DND-41 (cell line): ENCODE measurements at regions not wholly inside any gene's neighbourhood (a gene's known extent, or its start where the extent isn't known, plus 50 kb on each side); places are given as distances from the start of the nearest gene placed in this dataset.
A peak's percentile ranks its signal among the peaks of the same experiment; 100 is the strongest.

ENCODE experiments used
- ATAC-seq: fragments of 200-7000 bp; cut with Tn5 transposase; 3 replicates; pipeline ENCODE4 v1.9.1; 2021; ENCODE audit warnings: low read depth; ENCODE audit not compliant: insufficient read depth
- DNase-seq: peaks from one replicate; pipeline ENCODE4 v3.0.0-alpha.2; 2020
- H2AFZ ChIP-seq: 2 replicates; pipeline ENCODE4 v1.6.0; 2012; ENCODE audit warnings: low read depth, low read length
- H3K27ac ChIP-seq: 2 replicates; pipeline ENCODE4 v1.5.1; 2012; ENCODE audit warnings: low read length, inconsistent platforms
- H3K27me3 ChIP-seq: fragments of 200-600 bp; sonication (generic); 2 replicates; pipeline ENCODE4 v1.6.0; 2012; ENCODE audit warnings: low read length, mild to moderate bottlenecking, inconsistent platforms; ENCODE audit not compliant: insufficient read depth, poor library complexity
- H3K36me3 ChIP-seq: 2 replicates; pipeline ENCODE4 v1.5.1; 2012; ENCODE audit warnings: low read length, inconsistent platforms; ENCODE audit not compliant: insufficient read depth
- H3K4me1 ChIP-seq: 2 replicates; pipeline ENCODE4 v1.5.1; 2012; ENCODE audit warnings: mild to moderate bottlenecking, low read length; ENCODE audit not compliant: insufficient read depth
- H3K4me2 ChIP-seq: 2 replicates; pipeline ENCODE4 v1.6.0; 2012; ENCODE audit warnings: mild to moderate bottlenecking, moderate library complexity, low read length, inconsistent platforms; ENCODE audit not compliant: insufficient read depth
- H3K4me3 ChIP-seq, 2 experiments: fragments of 200-600 bp in 1 of 2; shearing (Covaris generic) in 1 of 2; 2 replicates each; pipeline ENCODE4 v1.5.1; 2012 to 2016; ENCODE audit warnings: inconsistent platforms in 2 of 2, low read length in 2 of 2, mild to moderate bottlenecking in 2 of 2, low read depth in 1 of 2, moderate library complexity in 1 of 2
- H3K79me2 ChIP-seq: 2 replicates; pipeline ENCODE4 v1.6.0; 2012; ENCODE audit warnings: low read length, inconsistent platforms; ENCODE audit not compliant: insufficient read depth
- H3K9ac ChIP-seq: 2 replicates; pipeline ENCODE4 v1.6.0; 2012; ENCODE audit warnings: low read depth, mild to moderate bottlenecking, inconsistent platforms, low read length, moderate library complexity
- H3K9me3 ChIP-seq: 2 replicates; pipeline ENCODE4 v1.5.1; 2012; ENCODE audit warnings: low read length, moderate library complexity, mild to moderate bottlenecking, inconsistent platforms; ENCODE audit not compliant: insufficient read depth, severe bottlenecking
- H4K20me1 ChIP-seq: 2 replicates; pipeline ENCODE4 v1.6.0; 2012; ENCODE audit warnings: low read length; ENCODE audit not compliant: insufficient read depth
- CTCF ChIP-seq: IDR thresholded peaks from 2 replicates; pipeline ENCODE4 v1.5.1; 2012; ENCODE audit warnings: borderline replicate concordance, low read length, moderate library complexity, mild to moderate bottlenecking; ENCODE audit not compliant: poor library complexity, severe bottlenecking; ENCODE audit errors: extremely low read depth
- EZH2 ChIP-seq: IDR thresholded peaks from 3 replicates; pipeline ENCODE4 v1.6.1; 2012; ENCODE audit warnings: borderline replicate concordance, low read depth, mild to moderate bottlenecking, moderate library complexity, low read length, inconsistent platforms; ENCODE audit not compliant: severe bottlenecking

DNA sequence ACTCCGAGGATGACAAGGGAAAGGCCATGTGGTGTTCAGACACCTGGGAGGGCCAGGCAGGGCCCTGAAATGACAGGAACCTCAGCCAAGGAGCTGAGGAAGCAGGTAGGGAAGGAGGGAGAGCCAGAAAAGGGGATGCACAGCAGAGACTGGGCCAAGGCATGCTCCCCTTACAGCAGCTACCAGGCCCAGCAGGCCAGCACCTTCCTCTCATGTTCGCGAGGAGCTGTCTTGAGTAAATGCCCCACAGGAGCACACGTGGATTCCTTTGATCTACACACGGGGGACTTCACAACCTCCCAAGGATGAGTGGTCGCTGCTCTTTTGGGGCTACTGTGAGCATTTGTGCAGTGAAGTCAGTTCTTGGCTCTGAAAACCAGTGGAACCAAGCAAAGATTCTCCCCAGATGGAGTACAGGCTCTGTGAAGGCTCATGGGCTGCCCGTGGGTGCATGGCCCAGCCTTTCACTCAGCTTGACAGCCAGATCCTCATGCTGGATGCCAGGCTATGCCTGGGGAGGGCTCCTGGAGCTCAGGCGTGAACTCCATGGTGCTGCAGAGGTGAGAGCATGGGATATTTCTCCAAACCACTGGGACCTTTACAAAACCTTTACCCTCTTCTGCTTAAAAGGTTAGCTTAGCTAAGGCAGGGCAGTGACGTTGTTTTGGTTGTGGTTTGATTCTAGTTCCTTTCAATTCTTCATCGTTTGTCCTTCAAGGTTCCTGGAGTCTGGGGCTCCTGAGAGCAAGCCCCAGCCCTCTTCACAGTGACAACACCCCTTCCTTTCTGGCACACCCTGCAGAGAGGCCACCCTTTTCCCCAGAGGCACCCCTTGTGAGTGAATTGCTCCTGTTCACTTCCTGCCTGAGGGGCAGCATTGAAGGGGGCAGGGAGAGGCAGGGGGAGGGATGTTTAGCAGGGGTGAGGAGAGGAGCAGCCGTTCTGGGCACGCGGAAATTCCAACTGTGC lies 74.2 kb upstream of the ZPBP start:
- DNase-seq (peak; percentile 81), ATAC-seq (peak; percentile 97)
- Histone ChIP-seq H3K9me3 (no peaks in the 10 kb centered on the region), H3K4me1 (peaks cover 33% of the 10 kb centered on the region), H4K20me1 (no peaks in the 10 kb centered on the region), H3K27ac (peak overlapping the region; percentile 83), H3K79me2 (no peaks in the 10 kb centered on the region), H3K4me2 (peak overlapping the region; percentile 37), H3K9ac (peak overlapping the region; percentile 34), H3K27me3 (no peaks in the 10 kb centered on the region), H3K36me3 (no peaks in the 10 kb centered on the region), H3K4me3 (peak overlapping the region in 1 of 2 experiments; percentile 10; a peak in 1 of 4 replicates), H2AFZ (peak overlapping the region; percentile 70)
- TF ChIP-seq EZH2 (no peak), CTCF (no peak)

GRCh38 chr7:50164559-50165170 lies 71.6 kb upstream of the ZPBP start:
- Histone ChIP-seq H3K27me3 (no peaks in the 10 kb centered on the region), H3K36me3 (no peaks in the 10 kb centered on the region), H3K27ac (peak overlapping the region; percentile 8), H3K79me2 (no peaks in the 10 kb centered on the region), H3K4me1 (peaks cover 33% of the 10 kb centered on the region), H3K4me2 (no peak overlapping the region), H3K4me3 (no peak overlapping the region), H3K9me3 (no peaks in the 10 kb centered on the region), H2AFZ (no peak overlapping the region), H4K20me1 (no peaks in the 10 kb centered on the region), H3K9ac (no peak overlapping the region)
- TF ChIP-seq CTCF (no peak), EZH2 (no peak)
- ATAC-seq (peak; percentile 12; the same call in 1 of the 3 replicates), DNase-seq (peak; percentile 20)

DNA sequence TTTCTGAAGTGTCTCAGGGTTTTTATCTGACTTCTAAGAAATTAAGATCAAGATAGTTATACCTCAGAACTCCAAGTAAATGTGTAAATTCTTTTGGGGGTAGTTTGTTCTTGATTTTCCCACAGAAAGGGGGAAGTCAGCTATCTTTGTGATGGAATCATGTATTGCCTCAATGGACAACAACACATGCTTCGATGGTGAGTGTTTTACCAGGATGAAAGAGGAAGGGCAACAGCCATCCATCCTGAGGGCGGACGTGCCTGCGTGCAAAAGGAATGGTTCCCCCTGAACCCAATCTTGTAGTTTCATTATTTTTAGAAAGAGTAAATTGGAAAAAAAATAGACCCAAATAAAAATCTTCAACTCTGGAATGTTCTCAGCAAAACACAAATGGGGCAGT lies 67.2 kb upstream of the ZPBP start:
- Histone ChIP-seq H3K9me3 (no peaks in the 10 kb centered on the region), H3K9ac (no peak overlapping the region), H3K27ac (no peak overlapping the region), H2AFZ (no peak overlapping the region), H4K20me1 (no peaks in the 10 kb centered on the region), H3K27me3 (no peaks in the 10 kb centered on the region), H3K4me2 (no peak overlapping the region), H3K4me1 (peaks cover 27% of the 10 kb centered on the region), H3K4me3 (no peak overlapping the region), H3K79me2 (no peaks in the 10 kb centered on the region), H3K36me3 (no peaks in the 10 kb centered on the region)
- TF ChIP-seq EZH2 = no peak
- TF ChIP-seq CTCF = no peak
- DNase-seq (no peak), ATAC-seq (no peak)
